Natural killer cell (primary cell): ENCODE measurements at regions not wholly inside any gene's neighbourhood (a gene's known extent, or its start where the extent isn't known, plus 50 kb on each side); places are given as distances from the start of the nearest gene placed in this dataset.

Experiments used
- ATAC-seq, 3 donors: fragments of 150-1000 bp in 2 of 3; fragments of 200-7000 bp in 1 of 3; cut with Tn5 transposase; 1 replicate in 1 of 3; 2 replicates in 2 of 3; pipeline ENCODE4 v1.10.0; 2021; ENCODE audit warnings: mild to moderate bottlenecking in 2 of 3, moderate library complexity in 2 of 3
- DNase-seq, 2 donors: peaks; one replicate each; pipeline versions ENCODE4 v3.0.0 to v3.0.0-alpha.2; 2013 to 2021; ENCODE audit warnings: mixed read lengths in 1 of 2
- H3K27ac ChIP-seq: one replicate; pipeline ENCODE4 v1.5.1; 2013; ENCODE audit warnings: mild to moderate bottlenecking, low read length
- H3K27me3 ChIP-seq: one replicate; pipeline ENCODE4 v1.6.1; 2013; ENCODE audit warnings: low read length; ENCODE audit not compliant: control insufficient read depth, insufficient read depth
- H3K36me3 ChIP-seq: one replicate; pipeline ENCODE4 v1.6.1; 2013; ENCODE audit warnings: low read length; ENCODE audit not compliant: control insufficient read depth, insufficient read depth
- H3K4me1 ChIP-seq: one replicate; pipeline ENCODE4 v1.6.1; 2013; ENCODE audit warnings: low read length; ENCODE audit not compliant: control insufficient read depth, insufficient read depth
- H3K4me3 ChIP-seq: one replicate; pipeline ENCODE4 v1.5.1; 2013; ENCODE audit warnings: low read length
- H3K9me3 ChIP-seq: one replicate; pipeline ENCODE4 v1.6.1; 2013; ENCODE audit warnings: low read length; ENCODE audit not compliant: control insufficient read depth, insufficient read depth
- H3K27ac Mint-ChIP-seq, 2 donors: one replicate each; pipeline ENCODE4 v1.8.0; 2022; ENCODE audit warnings: mild to moderate bottlenecking in 2 of 2, mixed read lengths in 2 of 2, moderate library complexity in 1 of 2
- H3K27me3 Mint-ChIP-seq, 2 donors: one replicate each; pipeline ENCODE4 v1.8.0; 2022; ENCODE audit warnings: low read depth in 2 of 2, mixed read lengths in 2 of 2
- H3K36me3 Mint-ChIP-seq: one replicate; pipeline ENCODE4 v1.8.0; 2022; ENCODE audit warnings: mixed read lengths
- H3K4me1 Mint-ChIP-seq, 2 donors: one replicate each; pipeline ENCODE4 v1.8.0; 2022; ENCODE audit warnings: mixed read lengths in 2 of 2
- H3K4me3 Mint-ChIP-seq: one replicate; pipeline ENCODE4 v1.8.0; 2022; ENCODE audit warnings: mild to moderate bottlenecking, moderate library complexity, mixed read lengths
- H3K9me3 Mint-ChIP-seq, 2 donors: one replicate each; pipeline ENCODE4 v1.8.0; 2022; ENCODE audit warnings: mixed read lengths in 2 of 2
- WGBS: methylation state at CpG from one replicate; pipeline ENCODE4 v1.1.7; 2013; ENCODE audit warnings: missing lambda C conversion rate; ENCODE audit not compliant: insufficient coverage; 5-methylcytosine and 5-hydroxymethylcytosine counted together
- intact Hi-C: fragments of 100-400 bp; cut with micrococcal nuclease; formaldehyde crosslinking; loops from one replicate; pipeline ENCODE4 v1.14.2; 2022
- TF ChIP-seq, protein P1 (sequence below): fragments of 200-600 bp; IDR thresholded peaks from one replicate; pipeline ENCODE4 v1.8.0; 2022; ENCODE audit warnings: antibody characterized with exemption

DNA sequence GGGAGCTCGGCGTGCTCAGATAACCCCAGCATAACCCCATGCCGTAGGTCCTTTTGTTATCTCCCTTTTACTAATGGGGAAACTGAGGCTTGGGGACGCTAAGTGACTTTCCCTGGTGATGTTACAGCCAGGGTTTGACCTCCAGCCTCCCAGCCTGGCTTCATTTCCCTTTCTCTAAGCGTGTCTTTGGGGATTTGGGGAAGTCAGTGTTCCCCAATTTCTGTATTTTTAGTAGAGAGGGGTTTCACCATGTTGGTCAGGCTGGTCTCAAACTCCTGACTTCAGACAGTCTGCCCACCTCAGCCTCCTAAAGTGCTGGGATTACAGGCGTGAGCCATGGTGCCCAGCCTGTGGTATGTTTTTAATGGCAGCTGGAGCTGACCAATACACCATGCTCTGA is 85.4 kb downstream of the PHETA1 start:
- H3K27me3 ChIP-seq, result no peaks in the 10 kb centered on the region
- Mint-ChIP-seq H3K36me3 (no peaks in the 10 kb centered on the region), H3K27me3 (peaks cover 4 to 8% of the 10 kb centered on the region in 2 donors), H3K27ac (no peak overlapping the region), H3K9me3 (peaks cover 0 to 3% of the 10 kb centered on the region in 2 donors), H3K4me1 (no peaks in the 10 kb centered on the region), H3K4me3 (no peak overlapping the region)
- no peak for DNase-seq
- TF ChIP-seq, protein P1, sequence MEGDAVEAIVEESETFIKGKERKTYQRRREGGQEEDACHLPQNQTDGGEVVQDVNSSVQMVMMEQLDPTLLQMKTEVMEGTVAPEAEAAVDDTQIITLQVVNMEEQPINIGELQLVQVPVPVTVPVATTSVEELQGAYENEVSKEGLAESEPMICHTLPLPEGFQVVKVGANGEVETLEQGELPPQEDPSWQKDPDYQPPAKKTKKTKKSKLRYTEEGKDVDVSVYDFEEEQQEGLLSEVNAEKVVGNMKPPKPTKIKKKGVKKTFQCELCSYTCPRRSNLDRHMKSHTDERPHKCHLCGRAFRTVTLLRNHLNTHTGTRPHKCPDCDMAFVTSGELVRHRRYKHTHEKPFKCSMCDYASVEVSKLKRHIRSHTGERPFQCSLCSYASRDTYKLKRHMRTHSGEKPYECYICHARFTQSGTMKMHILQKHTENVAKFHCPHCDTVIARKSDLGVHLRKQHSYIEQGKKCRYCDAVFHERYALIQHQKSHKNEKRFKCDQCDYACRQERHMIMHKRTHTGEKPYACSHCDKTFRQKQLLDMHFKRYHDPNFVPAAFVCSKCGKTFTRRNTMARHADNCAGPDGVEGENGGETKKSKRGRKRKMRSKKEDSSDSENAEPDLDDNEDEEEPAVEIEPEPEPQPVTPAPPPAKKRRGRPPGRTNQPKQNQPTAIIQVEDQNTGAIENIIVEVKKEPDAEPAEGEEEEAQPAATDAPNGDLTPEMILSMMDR, result no peak
- intact Hi-C loops, result no loop called here
- WGBS, result 83% methylated on average over 5 of the region's 6 CpGs
- H3K9me3 ChIP-seq, result peaks cover 8% of the 10 kb centered on the region
- no peaks in the 10 kb centered on the region for H3K4me1 ChIP-seq
- no peak overlapping the region for H3K27ac ChIP-seq
- H3K36me3 ChIP-seq, result no peaks in the 10 kb centered on the region
- no peak overlapping the region for H3K4me3 ChIP-seq
- ATAC-seq, result no peak

DNA sequence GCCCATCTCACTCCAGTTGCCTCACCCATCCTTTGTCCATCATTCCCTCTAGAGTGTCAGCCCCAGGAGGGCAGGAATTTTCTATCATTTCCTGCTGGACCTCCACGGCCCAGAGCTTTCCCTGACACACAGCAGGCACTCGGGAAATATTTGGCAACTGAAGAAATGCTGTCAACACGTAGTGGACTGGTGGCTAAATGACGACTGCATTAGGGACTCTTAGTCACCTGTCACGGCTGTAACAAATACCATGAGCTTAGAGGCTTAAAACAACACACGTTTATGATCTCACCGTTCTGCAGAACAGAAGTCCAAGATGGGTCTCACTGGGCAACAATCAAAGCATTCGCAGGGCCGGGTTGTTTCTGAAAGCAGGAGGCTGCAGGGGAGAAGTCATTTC is 91.3 kb downstream of the PHETA1 start:
- ATAC-seq (no peak), DNase-seq (no peak)
- 81% methylated on average over 9 of the region's 9 CpGs for WGBS
- H3K27ac Mint-ChIP-seq, result no peak overlapping the region
- H3K27ac ChIP-seq, result no peak overlapping the region
- peaks cover 4 to 13% of the 10 kb centered on the region in 2 donors for H3K27me3 Mint-ChIP-seq
- no peak overlapping the region for H3K4me3 ChIP-seq
- no peaks in the 10 kb centered on the region for H3K36me3 ChIP-seq
- H3K9me3 Mint-ChIP-seq, result peaks cover 0 to 3% of the 10 kb centered on the region in 2 donors
- H3K4me3 Mint-ChIP-seq, result no peak overlapping the region
- H3K9me3 ChIP-seq, result peaks cover 8% of the 10 kb centered on the region
- no peaks in the 10 kb centered on the region for H3K36me3 Mint-ChIP-seq
- H3K4me1 ChIP-seq, result no peaks in the 10 kb centered on the region
- no peaks in the 10 kb centered on the region for H3K4me1 Mint-ChIP-seq
- H3K27me3 ChIP-seq, result no peaks in the 10 kb centered on the region
- intact Hi-C loops, result no loop called here
- TF ChIP-seq, protein P1, result no peak

DNA sequence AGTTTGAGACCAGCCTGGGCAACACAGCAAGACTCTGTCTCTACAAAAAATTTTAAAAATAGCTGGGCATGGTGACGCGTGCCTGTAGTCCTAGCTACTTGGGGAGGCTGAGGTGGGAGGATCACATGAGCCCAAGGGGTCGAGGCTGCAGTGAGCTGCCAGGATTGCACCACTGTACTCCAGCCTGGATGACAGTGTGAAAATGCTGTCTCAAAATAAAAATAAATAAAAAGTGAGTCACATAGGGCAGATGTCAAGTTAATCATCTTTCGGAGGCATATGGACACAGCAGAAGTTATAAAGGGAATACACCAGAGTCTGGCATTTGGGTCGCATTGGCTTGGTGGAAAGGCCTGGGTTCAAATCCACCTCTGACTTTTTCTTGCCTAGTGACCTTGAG is 92.7 kb downstream of the PHETA1 start:
- no peaks in the 10 kb centered on the region for H3K36me3 ChIP-seq
- intact Hi-C loops, result no loop called here

DNA sequence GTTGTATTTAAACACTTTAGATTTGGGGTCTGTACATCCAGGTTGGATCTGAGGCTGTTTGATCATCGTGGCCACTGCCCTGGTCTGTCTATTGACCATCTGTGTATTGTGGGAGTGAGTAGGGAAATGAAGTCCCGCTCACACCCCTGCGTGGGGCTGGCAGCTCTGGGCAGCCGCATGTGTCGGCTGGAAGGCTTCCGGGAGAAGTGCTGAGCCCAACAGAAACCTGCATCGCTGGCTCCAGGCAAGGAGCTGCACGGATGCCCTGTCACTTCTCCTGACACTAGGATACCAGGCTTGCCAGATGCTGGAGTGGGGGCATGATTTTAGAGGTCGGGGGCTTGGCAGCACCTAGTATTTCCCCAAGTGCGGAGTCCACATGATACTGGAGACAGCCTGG is 93.6 kb downstream of the PHETA1 start:
- DNase-seq (no peak), ATAC-seq (no peak)
- TF ChIP-seq, protein P1, result no peak
- Mint-ChIP-seq H3K27me3 (peaks cover 3 to 25% of the 10 kb centered on the region in 2 donors), H3K9me3 (no peaks in the 10 kb centered on the region), H3K4me3 (no peak overlapping the region), H3K36me3 (no peaks in the 10 kb centered on the region), H3K27ac (no peak overlapping the region), H3K4me1 (no peaks in the 10 kb centered on the region)
- H3K27me3 ChIP-seq, result no peaks in the 10 kb centered on the region
- intact Hi-C loops, result no loop called here
- H3K36me3 ChIP-seq, result no peaks in the 10 kb centered on the region
- H3K9me3 ChIP-seq, result no peaks in the 10 kb centered on the region
- no peak overlapping the region for H3K27ac ChIP-seq
- no peaks in the 10 kb centered on the region for H3K4me1 ChIP-seq
- WGBS, result 70% methylated on average over 10 of the region's 10 CpGs
- H3K4me3 ChIP-seq, result no peak overlapping the region

More for the DNA sequence above, 92.7 kb downstream of the PHETA1 start:
- Histone ChIP-seq H3K27me3 (no peaks in the 10 kb centered on the region), H3K27ac (no peak overlapping the region), H3K4me3 (no peak overlapping the region), H3K9me3 (peaks cover 6% of the 10 kb centered on the region), H3K4me1 (no peaks in the 10 kb centered on the region)
- H3K4me3 Mint-ChIP-seq, result no peak overlapping the region
- H3K4me1 Mint-ChIP-seq, result no peaks in the 10 kb centered on the region
- H3K27ac Mint-ChIP-seq, result no peak overlapping the region
- ATAC-seq (no peak), DNase-seq (no peak)
- peaks cover 0 to 1% of the 10 kb centered on the region in 2 donors for H3K9me3 Mint-ChIP-seq
- TF ChIP-seq, protein P1, result no peak
- peaks cover 2 to 23% of the 10 kb centered on the region in 2 donors for H3K27me3 Mint-ChIP-seq
- H3K36me3 Mint-ChIP-seq, result no peaks in the 10 kb centered on the region
- 88% methylated on average over 5 of the region's 5 CpGs for WGBS
